ENCODE measurements at regions not wholly inside any gene's neighbourhood (a gene's known extent, or its start where the extent isn't known, plus 50 kb on each side); places are given as distances from the start of the nearest gene placed in this dataset.

DNA sequence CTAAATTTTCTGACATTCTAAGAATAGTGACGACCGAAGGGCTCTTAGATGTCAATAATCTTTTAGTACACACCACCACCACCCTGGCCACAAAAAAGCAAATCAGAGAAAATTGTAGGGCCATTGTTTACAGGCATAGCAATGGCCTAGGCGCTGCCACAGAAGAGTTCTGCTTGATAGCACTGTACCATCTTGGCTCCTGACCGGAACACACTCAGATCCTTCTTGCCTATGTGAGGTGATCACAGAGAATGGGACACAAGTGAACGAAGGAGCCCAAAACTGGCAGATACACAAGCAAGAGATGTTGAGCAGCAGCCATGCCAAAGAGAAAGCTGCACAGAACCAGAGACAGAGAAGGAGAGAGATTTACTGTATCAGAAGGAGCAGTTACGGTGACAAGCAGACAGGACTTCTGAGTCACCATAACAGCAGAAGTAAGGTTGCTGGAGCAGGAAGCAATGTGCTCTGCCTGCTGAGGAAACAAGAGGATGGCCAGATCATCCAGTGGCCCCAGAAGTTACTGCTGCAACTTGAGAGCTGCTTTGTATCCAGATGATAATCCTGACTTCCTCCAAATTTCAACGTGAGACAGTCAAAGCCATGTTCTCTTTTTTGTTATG is 105.2 kb downstream of the SLITRK6 start:
- DNase-seq (no peak), ATAC-seq (no peak)
- no peaks in the 10 kb centered on the region for H3K4me1 ChIP-seq
- intact Hi-C loops (cut with DNase I): no loop called here
- no peaks in the 10 kb centered on the region for H3K36me3 ChIP-seq
- no peak overlapping the region for H3K4me3 ChIP-seq
- H3K9me3 ChIP-seq: peaks cover 2% of the 10 kb centered on the region
- TF ChIP-seq CTCF (IDR thresholded peaks at IDR 0.05): no peak
- H3K27me3 ChIP-seq (ENCODE audit: low read depth): no peaks in the 10 kb centered on the region
- no peak overlapping the region for H3K27ac ChIP-seq

- Histone ChIP-seq H3K27ac (no peak overlapping the region), H3K9me3 (no peaks in the 10 kb centered on the region), H3K4me3 (no peak overlapping the region), H3K27me3 (ENCODE audit: low read depth) (no peaks in the 10 kb centered on the region), H3K4me1 (no peaks in the 10 kb centered on the region), H3K36me3 (no peaks in the 10 kb centered on the region)
- TF ChIP-seq CTCF (IDR thresholded peaks at IDR 0.05): no peak
- no peak for DNase-seq
- intact Hi-C loops (cut with DNase I): no loop called here
- no peak for ATAC-seq
Measured at GRCh38 chr13:85690368-85690767, 108.9 kb downstream of the SLITRK6 start.

GRCh38 chr13:85685436-85685835 is 113.8 kb downstream of the SLITRK6 start:
- Histone ChIP-seq H3K9me3 (no peaks in the 10 kb centered on the region), H3K4me1 (no peaks in the 10 kb centered on the region), H3K36me3 (no peaks in the 10 kb centered on the region), H3K4me3 (no peak overlapping the region), H3K27me3 (ENCODE audit: low read depth) (no peaks in the 10 kb centered on the region), H3K27ac (no peak overlapping the region)
- intact Hi-C loops (cut with DNase I): no loop called here
- no peak for ATAC-seq
- no peak for TF ChIP-seq CTCF (IDR thresholded peaks at IDR 0.05)
- DNase-seq: no peak

DNA sequence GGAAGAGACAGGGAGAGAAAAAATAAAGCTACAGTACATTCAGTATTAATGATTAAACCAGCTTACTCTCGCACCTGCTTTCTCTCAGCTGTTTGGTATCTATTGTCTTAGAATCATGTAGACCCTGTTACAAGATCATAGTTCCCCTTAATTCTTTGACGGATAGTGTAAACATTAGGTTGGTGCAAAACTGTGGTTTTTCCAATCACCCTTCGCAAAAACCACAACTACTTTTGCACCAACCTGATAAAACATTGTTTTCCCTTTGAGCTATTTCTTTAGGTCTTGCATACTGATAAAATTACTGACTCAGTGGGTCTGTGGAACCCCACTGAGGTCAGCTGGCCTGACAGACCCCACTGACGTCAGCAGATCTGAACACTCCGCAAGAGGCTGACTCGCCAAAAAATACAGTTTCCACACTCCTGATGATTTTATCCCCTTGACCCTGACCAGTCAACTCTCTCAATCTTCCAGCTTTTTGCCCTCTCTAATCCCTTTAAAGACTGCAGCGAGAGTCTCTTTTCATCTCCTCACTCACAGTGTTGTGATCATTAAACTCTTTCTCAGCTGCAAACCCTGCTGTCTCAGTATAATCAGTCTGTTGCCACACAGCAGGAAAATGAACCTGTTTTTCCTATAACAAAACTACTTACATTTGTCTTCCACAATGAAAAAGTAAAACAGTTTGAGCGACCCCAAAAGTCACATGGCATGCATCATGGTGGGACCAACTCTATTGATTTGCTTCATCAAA is 123.9 kb downstream of the SLITRK6 start:
- ATAC-seq (no peak), DNase-seq (no peak)
- Histone ChIP-seq H3K36me3 (no peaks in the 10 kb centered on the region), H3K4me1 (no peaks in the 10 kb centered on the region), H3K9me3 (peaks cover 21% of the 10 kb centered on the region), H3K27me3 (ENCODE audit: low read depth) (no peaks in the 10 kb centered on the region), H3K4me3 (no peak overlapping the region), H3K27ac (no peak overlapping the region)
- no peak for TF ChIP-seq CTCF (IDR thresholded peaks at IDR 0.05)
- intact Hi-C loops (cut with DNase I): no loop called here

DNA sequence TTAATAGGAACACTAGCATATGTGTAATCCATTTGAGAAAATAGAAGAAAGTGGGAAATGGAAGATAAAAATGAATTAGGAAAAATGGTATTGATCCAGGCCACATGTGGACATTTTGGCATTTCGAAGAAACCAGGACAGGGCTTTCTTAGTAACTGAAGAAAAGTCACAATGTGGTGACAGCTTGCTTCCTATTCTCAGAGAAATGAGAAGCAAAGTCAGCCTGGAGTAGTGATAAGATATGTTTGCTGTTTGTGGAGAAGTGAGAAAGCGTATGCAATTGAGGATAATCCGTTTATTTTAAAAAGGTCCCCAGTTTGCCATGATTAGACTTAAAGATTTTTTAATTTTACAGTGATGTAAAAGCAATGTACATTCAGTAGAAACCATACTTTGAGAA is 127.9 kb downstream of the SLITRK6 start:
- ATAC-seq (no peak), DNase-seq (no peak)
- Histone ChIP-seq H3K4me3 (no peak overlapping the region), H3K27ac (no peak overlapping the region), H3K9me3 (peaks cover 13% of the 10 kb centered on the region), H3K4me1 (no peaks in the 10 kb centered on the region), H3K27me3 (ENCODE audit: low read depth) (no peaks in the 10 kb centered on the region), H3K36me3 (no peaks in the 10 kb centered on the region)
- no peak for TF ChIP-seq CTCF (IDR thresholded peaks at IDR 0.05)
- intact Hi-C loops (cut with DNase I): no loop called here
